ENCODE measurements at regions not wholly inside any gene's neighbourhood (a gene's known extent, or its start where the extent isn't known, plus 50 kb on each side); places are given as distances from the start of the nearest gene placed in this dataset.
"Not testable (repeated sequence)": the region's sequence is repeated elsewhere in the genome, so short reads cannot be mapped to it uniquely, and the experiment has no call there.

DNA sequence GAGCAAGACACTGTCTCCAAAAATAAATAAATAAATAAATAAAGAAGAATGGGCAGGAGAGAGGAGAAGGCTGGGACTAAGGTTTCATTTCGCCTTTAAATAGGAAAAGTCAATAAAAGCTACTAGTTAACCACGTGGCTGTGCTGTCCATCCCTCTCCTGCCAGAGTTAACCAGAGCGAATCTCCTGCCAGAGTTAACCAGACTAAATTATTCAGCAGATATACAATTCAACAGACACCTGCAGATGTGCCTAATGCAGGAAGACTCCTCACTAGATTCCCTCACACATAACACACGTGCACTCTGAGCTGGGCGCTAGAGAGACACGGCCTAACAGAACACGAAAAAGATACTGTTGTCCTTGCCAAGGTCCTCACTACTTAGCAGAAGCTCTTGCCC is 156.1 kb downstream of the IGLL1 start:
- Histone ChIP-seq H3K36me3 (ENCODE audit: insufficient read depth, low read length) (no peaks in the 10 kb centered on the region), H3K4me3 (ENCODE audit: low read depth, low read length, poor library complexity, severe bottlenecking) (no peak overlapping the region), H3K4me1 (ENCODE audit: insufficient read depth, low read length, severe bottlenecking) (peaks cover 58% of the 10 kb centered on the region), H4K20me1 (ENCODE audit: insufficient read depth, low read length) (no peaks in the 10 kb centered on the region), H3K27me3 (ENCODE audit: insufficient read depth, low read length) (no peaks in the 10 kb centered on the region), H3K4me2 (ENCODE audit: low read length) (peak overlapping the region; percentile 15; the same call in 1 of the 2 replicates), H3K79me2 (ENCODE audit: insufficient read depth, low read length) (no peaks in the 10 kb centered on the region), H2AFZ (ENCODE audit: low read length) (no peak overlapping the region), H3K9ac (ENCODE audit: low read length) (peak overlapping the region; percentile 40; the same call in 1 of the 2 replicates), H3F3A (ENCODE audit: insufficient read depth, low read length) (no peaks in the 10 kb centered on the region), H3K9me3 (ENCODE audit: low read length) (peaks cover 4% of the 10 kb centered on the region), H3K27ac (ENCODE audit: low read depth, low read length, poor library complexity, severe bottlenecking) (peak overlapping the region; percentile 96), H3K9me2 (ENCODE audit: low read depth, low read length) (no peaks in the 10 kb centered on the region)
- TF ChIP-seq, protein P1, sequence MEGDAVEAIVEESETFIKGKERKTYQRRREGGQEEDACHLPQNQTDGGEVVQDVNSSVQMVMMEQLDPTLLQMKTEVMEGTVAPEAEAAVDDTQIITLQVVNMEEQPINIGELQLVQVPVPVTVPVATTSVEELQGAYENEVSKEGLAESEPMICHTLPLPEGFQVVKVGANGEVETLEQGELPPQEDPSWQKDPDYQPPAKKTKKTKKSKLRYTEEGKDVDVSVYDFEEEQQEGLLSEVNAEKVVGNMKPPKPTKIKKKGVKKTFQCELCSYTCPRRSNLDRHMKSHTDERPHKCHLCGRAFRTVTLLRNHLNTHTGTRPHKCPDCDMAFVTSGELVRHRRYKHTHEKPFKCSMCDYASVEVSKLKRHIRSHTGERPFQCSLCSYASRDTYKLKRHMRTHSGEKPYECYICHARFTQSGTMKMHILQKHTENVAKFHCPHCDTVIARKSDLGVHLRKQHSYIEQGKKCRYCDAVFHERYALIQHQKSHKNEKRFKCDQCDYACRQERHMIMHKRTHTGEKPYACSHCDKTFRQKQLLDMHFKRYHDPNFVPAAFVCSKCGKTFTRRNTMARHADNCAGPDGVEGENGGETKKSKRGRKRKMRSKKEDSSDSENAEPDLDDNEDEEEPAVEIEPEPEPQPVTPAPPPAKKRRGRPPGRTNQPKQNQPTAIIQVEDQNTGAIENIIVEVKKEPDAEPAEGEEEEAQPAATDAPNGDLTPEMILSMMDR (IDR thresholded peaks at IDR 0.05; ENCODE audit: low read length): no peak
- no peak for TF ChIP-seq EZH2 (IDR thresholded peaks at IDR 0.05; ENCODE audit: borderline replicate concordance, low read length)

DNA sequence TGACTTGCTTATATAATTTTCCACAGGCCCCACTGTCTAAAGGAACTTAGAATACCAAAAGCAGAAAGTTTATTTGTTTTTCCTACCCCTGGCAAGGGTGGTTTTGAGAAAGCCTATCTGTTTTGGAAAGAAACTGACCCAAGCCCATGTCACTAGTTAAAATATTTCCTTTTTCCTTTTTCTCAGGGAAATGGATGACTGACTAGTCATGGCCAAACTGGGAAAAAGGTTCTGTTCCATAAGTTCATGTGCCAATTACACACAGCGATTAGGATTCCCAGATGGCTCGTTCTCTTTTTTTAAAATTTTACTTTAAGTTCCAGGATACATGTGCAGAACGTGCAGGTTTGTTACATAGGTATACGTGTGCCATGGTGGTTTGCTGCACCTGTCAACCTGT is 157.8 kb downstream of the IGLL1 start:
- not testable (repeated sequence) for H3K4me2 ChIP-seq (ENCODE audit: low read length); H4K20me1 ChIP-seq (ENCODE audit: insufficient read depth, low read length); H3K4me3 ChIP-seq (ENCODE audit: low read depth, low read length, poor library complexity, severe bottlenecking); H3K9ac ChIP-seq (ENCODE audit: low read length); H3K79me2 ChIP-seq (ENCODE audit: insufficient read depth, low read length); H2AFZ ChIP-seq (ENCODE audit: low read length); H3K9me3 ChIP-seq (ENCODE audit: low read length); H3K9me2 ChIP-seq (ENCODE audit: low read depth, low read length); H3K27me3 ChIP-seq (ENCODE audit: insufficient read depth, low read length); H3F3A ChIP-seq (ENCODE audit: insufficient read depth, low read length); H3K36me3 ChIP-seq (ENCODE audit: insufficient read depth, low read length)
- Histone ChIP-seq H3K27ac (ENCODE audit: low read depth, low read length, poor library complexity, severe bottlenecking) (peak overlapping the region; percentile 96), H3K4me1 (ENCODE audit: insufficient read depth, low read length, severe bottlenecking) (peaks cover 58% of the 10 kb centered on the region)

DNA sequence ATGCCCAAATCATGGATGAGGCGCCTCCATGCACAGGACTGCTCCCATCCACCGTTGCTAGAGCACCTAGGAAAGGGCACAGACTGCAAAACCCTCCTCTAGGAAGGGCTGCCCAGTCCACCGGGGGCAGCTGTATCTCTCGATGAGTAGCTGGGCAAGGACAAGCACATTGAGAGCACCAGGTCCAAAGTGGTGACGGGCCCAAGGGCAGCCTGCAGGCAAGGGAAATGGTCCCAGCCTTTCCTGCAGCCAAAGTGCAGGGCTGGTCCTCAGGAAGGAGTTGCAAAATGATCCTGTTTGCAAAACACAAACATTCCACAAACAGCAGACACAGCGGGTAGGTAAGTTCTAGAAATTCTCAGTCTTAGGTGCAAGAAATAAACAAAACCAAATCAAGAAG is 158.8 kb downstream of the IGLL1 start:
- not testable (repeated sequence) for H3K4me2 ChIP-seq (ENCODE audit: low read length); H3K9ac ChIP-seq (ENCODE audit: low read length); H2AFZ ChIP-seq (ENCODE audit: low read length); H3K79me2 ChIP-seq (ENCODE audit: insufficient read depth, low read length); H3K27me3 ChIP-seq (ENCODE audit: insufficient read depth, low read length); H3K9me3 ChIP-seq (ENCODE audit: low read length); H3F3A ChIP-seq (ENCODE audit: insufficient read depth, low read length); H3K4me3 ChIP-seq (ENCODE audit: low read depth, low read length, poor library complexity, severe bottlenecking); H3K9me2 ChIP-seq (ENCODE audit: low read depth, low read length); H3K36me3 ChIP-seq (ENCODE audit: insufficient read depth, low read length); H4K20me1 ChIP-seq (ENCODE audit: insufficient read depth, low read length)
- H3K27ac ChIP-seq (ENCODE audit: low read depth, low read length, poor library complexity, severe bottlenecking): peak overlapping the region; percentile 96
- peaks cover 55% of the 10 kb centered on the region for H3K4me1 ChIP-seq (ENCODE audit: insufficient read depth, low read length, severe bottlenecking)

DNA sequence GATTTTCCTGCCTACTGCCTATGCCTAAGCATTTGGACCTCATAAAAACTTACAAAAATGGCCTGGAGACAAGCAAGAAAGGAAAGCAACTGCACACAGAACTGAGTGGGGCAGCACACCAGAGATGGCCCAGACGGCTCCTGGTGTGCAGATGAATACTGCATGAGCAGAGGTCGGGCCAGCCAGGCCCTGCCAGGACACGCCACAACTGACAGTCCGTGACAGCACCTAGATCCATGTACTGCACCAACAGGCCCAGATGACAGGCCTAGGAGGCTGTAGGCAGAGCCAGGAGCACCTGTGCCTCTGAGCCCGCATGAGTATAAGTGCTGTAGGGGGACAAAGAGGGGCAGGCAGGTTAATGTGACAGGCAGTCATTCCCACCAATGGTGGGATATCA is 160.2 kb downstream of the IGLL1 start:
- no peaks in the 10 kb centered on the region for H3K36me3 ChIP-seq (ENCODE audit: insufficient read depth, low read length)
- H3K27me3 ChIP-seq (ENCODE audit: insufficient read depth, low read length): no peaks in the 10 kb centered on the region
- no peak overlapping the region for H2AFZ ChIP-seq (ENCODE audit: low read length)

More for the DNA sequence above, 160.2 kb downstream of the IGLL1 start:
- Histone ChIP-seq H4K20me1 (ENCODE audit: insufficient read depth, low read length) (no peaks in the 10 kb centered on the region), H3K4me1 (ENCODE audit: insufficient read depth, low read length, severe bottlenecking) (peaks cover 41% of the 10 kb centered on the region), H3K4me2 (ENCODE audit: low read length) (no peak overlapping the region), H3F3A (ENCODE audit: insufficient read depth, low read length) (no peaks in the 10 kb centered on the region), H3K9ac (ENCODE audit: low read length) (no peak overlapping the region), H3K4me3 (ENCODE audit: low read depth, low read length, poor library complexity, severe bottlenecking) (no peak overlapping the region), H3K9me3 (ENCODE audit: low read length) (no peaks in the 10 kb centered on the region), H3K79me2 (ENCODE audit: insufficient read depth, low read length) (no peaks in the 10 kb centered on the region), H3K27ac (ENCODE audit: low read depth, low read length, poor library complexity, severe bottlenecking) (no peak overlapping the region), H3K9me2 (ENCODE audit: low read depth, low read length) (no peaks in the 10 kb centered on the region)
- TF ChIP-seq EZH2 (IDR thresholded peaks at IDR 0.05; ENCODE audit: borderline replicate concordance, low read length): no peak
- TF ChIP-seq, protein P1 (IDR thresholded peaks at IDR 0.05; ENCODE audit: low read length): no peak

All from OCI-LY1 (cell line).